Neural progenitor cell (in vitro differentiated cells): ENCODE measurements at regions not wholly inside any gene's neighbourhood (a gene's known extent, or its start where the extent isn't known, plus 50 kb on each side); places are given as distances from the start of the nearest gene placed in this dataset.

Experiments
- EZH2 ChIP-seq: fragments of 200-600 bp; sonication (generic); IDR thresholded peaks from 2 replicates; pipeline ENCODE4 v1.6.1; 2017; ENCODE audit warnings: antibody characterized with exemption, mild to moderate bottlenecking, moderate library complexity
- TF ChIP-seq, protein P1 (sequence below): fragments of 200-600 bp; sonication (generic); IDR thresholded peaks from 2 replicates; pipeline ENCODE4 v1.5.1; 2017; ENCODE audit warnings: antibody characterized with exemption, mild to moderate bottlenecking

- TF ChIP-seq, protein P1, sequence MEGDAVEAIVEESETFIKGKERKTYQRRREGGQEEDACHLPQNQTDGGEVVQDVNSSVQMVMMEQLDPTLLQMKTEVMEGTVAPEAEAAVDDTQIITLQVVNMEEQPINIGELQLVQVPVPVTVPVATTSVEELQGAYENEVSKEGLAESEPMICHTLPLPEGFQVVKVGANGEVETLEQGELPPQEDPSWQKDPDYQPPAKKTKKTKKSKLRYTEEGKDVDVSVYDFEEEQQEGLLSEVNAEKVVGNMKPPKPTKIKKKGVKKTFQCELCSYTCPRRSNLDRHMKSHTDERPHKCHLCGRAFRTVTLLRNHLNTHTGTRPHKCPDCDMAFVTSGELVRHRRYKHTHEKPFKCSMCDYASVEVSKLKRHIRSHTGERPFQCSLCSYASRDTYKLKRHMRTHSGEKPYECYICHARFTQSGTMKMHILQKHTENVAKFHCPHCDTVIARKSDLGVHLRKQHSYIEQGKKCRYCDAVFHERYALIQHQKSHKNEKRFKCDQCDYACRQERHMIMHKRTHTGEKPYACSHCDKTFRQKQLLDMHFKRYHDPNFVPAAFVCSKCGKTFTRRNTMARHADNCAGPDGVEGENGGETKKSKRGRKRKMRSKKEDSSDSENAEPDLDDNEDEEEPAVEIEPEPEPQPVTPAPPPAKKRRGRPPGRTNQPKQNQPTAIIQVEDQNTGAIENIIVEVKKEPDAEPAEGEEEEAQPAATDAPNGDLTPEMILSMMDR, result no peak
- TF ChIP-seq EZH2, result no peak
Measured at GRCh38 chr9:86757382-86757720, 190.0 kb downstream of the GAS1 start.
